Fibroblast of the aortic adventitia (primary cell): ENCODE measurements at regions not wholly inside any gene's neighbourhood (a gene's known extent, or its start where the extent isn't known, plus 50 kb on each side); places are given as distances from the start of the nearest gene placed in this dataset.

Source experiments
- DNase-seq: peaks from one replicate; pipeline ENCODE4 v3.0.0-alpha.2; 2010; ENCODE audit warnings: low read depth
- H3K4me3 ChIP-seq: 2 replicates; pipeline ENCODE4 v1.5.1; 2011; ENCODE audit warnings: low read depth, mild to moderate bottlenecking, control low read depth, low read length, moderate library complexity
- TF ChIP-seq, protein P1 (sequence below): IDR thresholded peaks from 2 replicates; pipeline ENCODE4 v1.5.1; 2011; ENCODE audit warnings: mild to moderate bottlenecking, low read length, control low read depth, inconsistent platforms; ENCODE audit not compliant: insufficient read depth

DNA sequence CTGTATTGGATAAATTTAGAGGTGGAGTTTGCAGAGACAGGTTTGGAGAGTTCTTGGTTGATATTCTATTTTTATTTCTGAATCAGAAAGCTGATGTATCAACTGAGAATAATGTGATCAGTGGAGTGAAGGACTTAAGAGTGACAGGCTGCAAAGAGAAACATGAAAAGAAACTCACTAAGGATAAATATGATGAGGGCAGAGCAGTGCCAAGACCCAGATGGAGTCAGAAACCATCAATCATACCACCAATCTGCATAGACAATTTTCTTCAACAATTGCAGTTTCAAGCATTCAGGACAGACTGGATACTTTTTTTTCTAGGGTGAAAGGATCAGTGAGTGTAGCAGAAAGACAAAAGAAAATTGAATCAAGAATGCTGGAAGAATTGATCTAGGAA is 226.7 kb upstream of the NAV3 start:
- DNase-seq, result no peak
- TF ChIP-seq, protein P1, sequence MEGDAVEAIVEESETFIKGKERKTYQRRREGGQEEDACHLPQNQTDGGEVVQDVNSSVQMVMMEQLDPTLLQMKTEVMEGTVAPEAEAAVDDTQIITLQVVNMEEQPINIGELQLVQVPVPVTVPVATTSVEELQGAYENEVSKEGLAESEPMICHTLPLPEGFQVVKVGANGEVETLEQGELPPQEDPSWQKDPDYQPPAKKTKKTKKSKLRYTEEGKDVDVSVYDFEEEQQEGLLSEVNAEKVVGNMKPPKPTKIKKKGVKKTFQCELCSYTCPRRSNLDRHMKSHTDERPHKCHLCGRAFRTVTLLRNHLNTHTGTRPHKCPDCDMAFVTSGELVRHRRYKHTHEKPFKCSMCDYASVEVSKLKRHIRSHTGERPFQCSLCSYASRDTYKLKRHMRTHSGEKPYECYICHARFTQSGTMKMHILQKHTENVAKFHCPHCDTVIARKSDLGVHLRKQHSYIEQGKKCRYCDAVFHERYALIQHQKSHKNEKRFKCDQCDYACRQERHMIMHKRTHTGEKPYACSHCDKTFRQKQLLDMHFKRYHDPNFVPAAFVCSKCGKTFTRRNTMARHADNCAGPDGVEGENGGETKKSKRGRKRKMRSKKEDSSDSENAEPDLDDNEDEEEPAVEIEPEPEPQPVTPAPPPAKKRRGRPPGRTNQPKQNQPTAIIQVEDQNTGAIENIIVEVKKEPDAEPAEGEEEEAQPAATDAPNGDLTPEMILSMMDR, result no peak
- no peak overlapping the region for H3K4me3 ChIP-seq

DNA sequence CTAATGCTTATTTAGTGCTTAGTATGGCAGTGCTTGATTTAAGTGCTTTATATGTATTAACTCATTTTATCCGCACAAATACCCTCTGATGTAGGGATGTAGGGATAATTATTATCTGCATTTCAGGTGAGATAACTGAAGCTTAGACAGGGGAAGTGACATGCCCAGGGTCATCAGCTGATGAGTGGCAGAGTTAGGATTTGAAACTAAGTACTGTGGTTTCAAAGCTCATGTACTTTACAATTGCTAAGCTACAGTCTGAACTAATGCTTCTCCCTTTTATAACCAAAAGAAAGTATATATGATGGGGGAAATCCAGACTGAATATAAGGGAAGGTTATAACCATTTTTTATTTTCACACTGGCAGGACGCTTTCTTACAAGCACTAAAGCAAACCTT is 229.6 kb upstream of the NAV3 start:
- DNase-seq, result no peak
- TF ChIP-seq, protein P1, result no peak
- H3K4me3 ChIP-seq, result no peak overlapping the region

DNA sequence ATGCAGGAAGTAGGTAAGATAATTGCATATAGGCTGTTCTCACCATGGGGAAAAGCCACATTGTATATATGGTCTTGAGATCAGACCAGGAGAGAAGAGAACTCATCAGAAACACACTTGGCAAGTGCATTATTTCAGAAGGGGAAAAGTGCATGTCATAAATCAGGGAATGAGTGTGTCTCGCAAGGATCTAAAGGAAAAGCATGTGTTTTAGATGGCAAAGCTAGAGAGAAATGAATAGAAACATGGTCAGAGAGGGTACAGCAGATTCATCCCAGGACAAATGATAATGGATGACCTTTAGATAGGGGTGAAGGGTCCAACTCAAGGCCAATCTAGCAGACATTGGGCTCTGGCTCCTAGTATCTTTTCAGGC is 230.2 kb upstream of the NAV3 start:
- DNase-seq, result no peak
- TF ChIP-seq, protein P1, result no peak
- no peak overlapping the region for H3K4me3 ChIP-seq

DNA sequence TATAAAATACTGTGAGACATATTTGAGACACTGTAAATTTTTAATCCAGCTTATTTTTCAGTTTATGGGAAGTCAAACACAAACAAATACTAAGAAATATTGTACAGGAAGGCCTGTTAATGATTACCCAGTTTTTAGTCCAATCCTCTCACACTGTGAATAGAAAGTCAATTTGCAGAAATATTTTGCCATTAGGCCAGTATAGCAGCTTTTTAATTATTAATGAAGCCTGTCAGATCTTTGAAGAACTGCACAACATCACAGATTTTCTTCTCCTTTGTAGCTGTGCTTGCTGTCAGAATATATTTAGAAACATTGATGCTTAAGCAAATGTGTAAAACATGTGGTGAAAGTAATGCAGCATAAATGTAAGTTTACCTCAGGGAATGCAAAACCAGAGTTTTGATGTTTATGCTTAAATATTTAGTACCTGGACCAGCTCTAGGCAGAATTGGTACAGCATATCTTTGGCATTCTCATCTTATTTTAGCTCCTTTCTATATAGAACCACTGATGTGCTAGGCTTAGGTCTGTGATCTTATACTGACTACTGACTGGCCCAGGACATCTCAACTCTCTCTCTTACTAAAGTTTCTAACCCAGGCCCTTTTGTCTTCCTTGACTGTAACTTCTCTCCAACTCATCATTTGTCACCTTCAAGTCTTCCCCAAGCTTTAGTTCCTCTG is 230.8 kb upstream of the NAV3 start:
- H3K4me3 ChIP-seq, result no peak overlapping the region
- TF ChIP-seq, protein P1, result no peak
- DNase-seq, result no peak

DNA sequence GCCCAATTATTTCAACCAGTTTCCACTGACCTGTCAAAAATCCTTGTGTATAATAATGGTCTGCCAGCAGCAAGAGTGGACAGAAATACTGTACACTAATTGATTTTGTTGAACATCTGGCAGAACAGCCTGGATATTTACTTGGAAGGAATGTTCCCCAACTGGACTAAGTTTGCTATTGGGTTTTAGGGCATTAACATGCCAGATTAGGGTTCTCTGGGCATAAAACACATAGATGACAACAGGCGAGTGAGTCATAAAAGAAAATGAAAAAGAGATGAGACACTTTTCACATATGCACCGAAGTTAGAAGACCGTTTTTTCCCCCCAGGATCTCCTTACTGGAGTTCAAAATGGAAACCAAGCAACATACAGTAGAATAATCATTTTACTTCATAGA is 236.3 kb upstream of the NAV3 start:
- no peak overlapping the region for H3K4me3 ChIP-seq
- TF ChIP-seq, protein P1, result no peak
- no peak for DNase-seq

DNA sequence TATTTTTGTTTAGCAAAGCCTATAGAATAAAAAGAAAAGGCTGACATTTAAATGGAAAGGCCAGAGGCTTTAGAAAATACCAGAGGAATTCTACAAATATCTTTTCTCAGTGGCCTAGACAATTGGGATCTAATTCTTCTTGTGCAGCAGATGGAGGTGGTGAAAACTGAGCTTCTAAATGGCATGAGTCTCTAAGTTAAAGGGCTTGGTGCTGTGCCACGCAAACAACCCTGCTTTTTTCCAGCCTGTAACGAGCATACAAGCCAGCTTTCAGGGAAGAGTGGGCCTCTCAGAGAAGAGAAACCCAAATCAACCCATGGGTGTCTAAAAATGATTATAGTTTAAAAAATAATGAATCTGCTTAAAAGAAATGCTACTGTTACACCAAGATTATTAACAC is 237.9 kb upstream of the NAV3 start:
- DNase-seq, result no peak
- no peak overlapping the region for H3K4me3 ChIP-seq
- TF ChIP-seq, protein P1, result no peak

DNA sequence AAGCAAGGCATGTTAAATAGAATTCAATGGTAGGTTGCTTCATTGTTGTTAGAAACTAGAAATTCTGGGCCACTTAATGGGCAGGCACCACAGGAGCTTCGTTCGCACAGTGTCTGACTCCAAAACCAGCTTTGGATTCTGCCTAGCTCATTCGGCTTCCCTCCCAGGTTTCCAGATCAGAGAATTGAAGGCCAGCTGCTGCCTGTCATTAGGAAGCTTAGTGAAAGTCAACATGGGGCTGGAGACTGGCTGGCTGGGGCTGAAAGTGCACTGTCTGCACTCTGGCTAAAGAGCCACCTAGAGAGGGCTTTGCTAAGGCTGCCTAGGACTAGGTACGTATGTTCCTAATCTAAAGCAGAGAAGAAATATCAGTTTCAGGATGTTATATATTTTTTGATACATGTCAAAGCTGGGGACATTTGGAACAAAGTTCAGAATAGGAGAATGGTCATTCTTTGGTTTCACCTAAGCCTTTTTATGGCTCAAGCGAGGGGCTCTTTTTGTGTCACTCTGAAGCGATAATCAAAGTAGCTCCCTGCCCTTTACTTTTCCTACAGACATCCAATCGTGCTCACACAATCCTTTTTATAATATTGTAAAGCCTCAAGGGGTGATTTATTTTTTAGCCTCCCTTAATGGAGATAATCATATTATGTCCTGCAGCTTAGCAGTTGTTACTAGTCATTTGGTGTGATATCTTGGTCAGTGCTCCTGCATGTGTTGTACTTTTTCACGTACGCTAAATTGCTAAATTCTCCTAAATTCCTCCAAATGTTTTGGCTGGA is 238.5 kb upstream of the NAV3 start:
- no peak for DNase-seq
- no peak overlapping the region for H3K4me3 ChIP-seq
- TF ChIP-seq, protein P1, result no peak
